ENCODE measurements at regions not wholly inside any gene's neighbourhood (a gene's known extent, or its start where the extent isn't known, plus 50 kb on each side); places are given as distances from the start of the nearest gene placed in this dataset.

- CTCF ChIA-PET, result no interaction called here
Observed at GRCh38 chr12:76153616-76154015, 69.1 kb upstream of the NAP1L1 start.

GRCh38 chr12:76152181-76152807 is 67.8 kb upstream of the NAP1L1 start:
- H3K27ac ChIP-seq (ENCODE audit: low read depth, low read length), result no peak overlapping the region
- no peak for TF ChIP-seq CTCF (IDR thresholded peaks at IDR 0.05; ENCODE audit: low read depth, low read length)
- H3K4me3 ChIP-seq (ENCODE audit: low read depth, low read length), result no peak overlapping the region
- POLR2A ChIA-PET, result no interaction called here
- H3K27me3 ChIP-seq (ENCODE audit: control insufficient read depth, insufficient read depth, low read length), result no peaks in the 10 kb centered on the region
- no peaks in the 10 kb centered on the region for H3K9me3 ChIP-seq (ENCODE audit: control insufficient read depth, insufficient read depth, low read length)
- CTCF ChIA-PET, result no interaction called here
- no peak for DNase-seq (ENCODE audit: low read depth, low spot score)

More at GRCh38 chr12:76153616-76154015, 69.1 kb upstream of the NAP1L1 start:
- POLR2A ChIA-PET, result no interaction called here
- no peak for DNase-seq (ENCODE audit: low read depth, low spot score)
- Histone ChIP-seq H3K27ac (ENCODE audit: low read depth, low read length) (no peak overlapping the region), H3K27me3 (ENCODE audit: control insufficient read depth, insufficient read depth, low read length) (no peaks in the 10 kb centered on the region), H3K4me3 (ENCODE audit: low read depth, low read length) (no peak overlapping the region), H3K9me3 (ENCODE audit: control insufficient read depth, insufficient read depth, low read length) (no peaks in the 10 kb centered on the region)
- no peak for TF ChIP-seq CTCF (IDR thresholded peaks at IDR 0.05; ENCODE audit: low read depth, low read length)

- ChIA-PET POLR2A (no interaction called here), CTCF (interaction anchor here (1.3 kb wide), 1 partner anchor 14 kb away, joined by 4 read pairs; no protein-coding TSS in a partner anchor)
- no peak for TF ChIP-seq CTCF (IDR thresholded peaks at IDR 0.05; ENCODE audit: low read depth, low read length)
- Histone ChIP-seq H3K9me3 (ENCODE audit: control insufficient read depth, insufficient read depth, low read length) (no peaks in the 10 kb centered on the region), H3K27me3 (ENCODE audit: control insufficient read depth, insufficient read depth, low read length) (no peaks in the 10 kb centered on the region), H3K4me3 (ENCODE audit: low read depth, low read length) (no peak overlapping the region), H3K27ac (ENCODE audit: low read depth, low read length) (no peak overlapping the region)
- no peak for DNase-seq (ENCODE audit: low read depth, low spot score)
Observed at GRCh38 chr12:76144245-76144549, 59.7 kb upstream of the NAP1L1 start.

GRCh38 chr12:76143343-76144244 is 59.1 kb upstream of the NAP1L1 start:
- POLR2A ChIA-PET, result no interaction called here
- Histone ChIP-seq H3K27me3 (ENCODE audit: control insufficient read depth, insufficient read depth, low read length) (no peaks in the 10 kb centered on the region), H3K9me3 (ENCODE audit: control insufficient read depth, insufficient read depth, low read length) (no peaks in the 10 kb centered on the region), H3K27ac (ENCODE audit: low read depth, low read length) (no peak overlapping the region), H3K4me3 (ENCODE audit: low read depth, low read length) (no peak overlapping the region)
- CTCF ChIA-PET, result interaction anchor here (0.5 to 1.3 kb wide), 2 partner anchors 15 to 38 kb away, joined by 3 to 4 read pairs; no protein-coding TSS in a partner anchor
- TF ChIP-seq CTCF (IDR thresholded peaks at IDR 0.05; ENCODE audit: low read depth, low read length), result no peak
- DNase-seq (ENCODE audit: low read depth, low spot score), result no peak

- DNase-seq (ENCODE audit: low read depth, low spot score), result no peak
- Histone ChIP-seq H3K4me3 (ENCODE audit: low read depth, low read length) (no peak overlapping the region), H3K9me3 (ENCODE audit: control insufficient read depth, insufficient read depth, low read length) (peaks cover 3% of the 10 kb centered on the region; the same call in 1 of the 2 replicates), H3K27me3 (ENCODE audit: control insufficient read depth, insufficient read depth, low read length) (no peaks in the 10 kb centered on the region), H3K27ac (ENCODE audit: low read depth, low read length) (no peak overlapping the region)
- CTCF ChIA-PET, result no interaction called here
- no peak for TF ChIP-seq CTCF (IDR thresholded peaks at IDR 0.05; ENCODE audit: low read depth, low read length)
- POLR2A ChIA-PET, result no interaction called here
Observed at GRCh38 chr12:76142305-76142704, 57.8 kb upstream of the NAP1L1 start.

Measured in AG04450 (cell line).